Adrenal gland (tissue), 9 donors: ENCODE measurements at regions not wholly inside any gene's neighbourhood (a gene's known extent, or its start where the extent isn't known, plus 50 kb on each side); places are given as distances from the start of the nearest gene placed in this dataset.

Source experiments
- DNase-seq, 7 donors: peaks; one replicate each; pipeline ENCODE4 v3.0.0-alpha.2; 2019 to 2020
- H3K27ac ChIP-seq, 5 donors: fragments of 200-600 bp; sonication (generic) in 4 of 5; 1 replicate in 3 of 5; 2 replicates in 2 of 5; pipeline versions ENCODE4 v1.5.1 to v1.8.0; 2016 to 2020; ENCODE audit warnings: mild to moderate bottlenecking in 1 of 5
- H3K27me3 ChIP-seq: fragments of 200-600 bp; 2 replicates; pipeline ENCODE4 v1.8.0; 2021
- H3K36me3 ChIP-seq, 2 donors: fragments of 200-600 bp; replicated peaks in 1 of 2; 1 replicate in 1 of 2; 2 replicates in 1 of 2; pipeline versions ENCODE4 v1.5.1 to v1.8.0; 2018 to 2022
- H3K4me1 ChIP-seq, 2 donors: fragments of 200-600 bp; replicated peaks in 1 of 2; 1 replicate in 1 of 2; 2 replicates in 1 of 2; pipeline versions ENCODE4 v1.5.1 to v1.8.0; 2018 to 2021
- H3K4me3 ChIP-seq, 4 donors: fragments of 200-600 bp; sonication (generic) in 3 of 4; one replicate each; pipeline ENCODE4 v1.5.1; 2016 to 2018
- H3K9me3 ChIP-seq, 3 donors: fragments of 200-600 bp; sonication (generic) in 1 of 3; replicated peaks in 1 of 3; 1 replicate in 2 of 3; 2 replicates in 1 of 3; pipeline versions ENCODE4 v1.5.1 to v1.8.0; 2016 to 2021
- POLR2A ChIP-seq, 2 donors: fragments of 450-650 bp; IDR thresholded peaks; one replicate each; pipeline ENCODE4 v1.6.1; 2017; ENCODE audit warnings: antibody characterized with exemption in 2 of 2, mild to moderate bottlenecking in 2 of 2, moderate library complexity in 1 of 2
- WGBS, 4 donors: extraction: QIAGEN DNeasy Blood & Tissue Kit in 2 of 4; methylation state at CpG; one replicate each; pipeline versions ENCODE4 v1.1.5 to v1.1.7; 2013 to 2017; 5-methylcytosine and 5-hydroxymethylcytosine counted together
- intact Hi-C, 2 donors: fragments of 100-400 bp; cut with DNase I; formaldehyde crosslinking; loops; one replicate each; pipeline versions ENCODE4 v1.14.1 to v1.15.0; 2022 to 2023
- TF ChIP-seq, protein P1 (sequence below), 6 experiments: fragments of 450-650 bp in 4 of 6; fragments of 200-600 bp in 2 of 6; sonication (generic) in 1 of 6; IDR thresholded peaks; 1 replicate in 5 of 6; 2 replicates in 1 of 6; pipeline versions ENCODE4 v1.5.1 to v1.8.0; 2016 to 2021; ENCODE audit warnings: antibody characterized with exemption in 6 of 6, mild to moderate bottlenecking in 2 of 6, moderate library complexity in 1 of 6
- donor health status: healthy with polysubstance abuse.
- donor health status: Bipolar disorder and iron deficiency.
- donor health status: DM: yes; HTN: yes; CAD: no.
- donor health status: DM: no; HTN: no; CAD: no.
- donor health status: DM: no; HTN: no; CAD: no.

DNA sequence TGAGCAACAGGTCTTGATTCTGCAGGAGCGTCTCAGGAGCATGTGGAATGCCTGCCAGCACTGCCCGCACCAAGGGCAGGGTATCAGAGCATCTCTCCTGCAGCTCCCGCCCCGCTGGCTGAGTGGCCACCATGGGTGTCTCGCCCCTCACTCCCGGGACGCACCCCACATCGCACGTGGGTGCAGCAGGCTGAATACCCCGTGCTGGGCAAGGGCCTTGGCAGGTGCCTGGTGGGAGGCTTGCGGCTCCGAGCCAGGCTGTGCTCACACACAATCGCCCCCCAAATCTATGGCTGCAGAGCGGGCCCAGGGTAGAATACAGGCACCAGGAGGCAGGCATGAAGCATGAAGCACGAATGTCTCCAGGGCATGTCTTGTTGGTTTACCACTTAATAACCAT is 103.9 kb upstream of the TMEM132D start:
- DNase-seq, result no peak
- Histone ChIP-seq H3K4me1 (no peaks in the 10 kb centered on the region), H3K9me3 (no peaks in the 10 kb centered on the region), H3K27ac (no peak overlapping the region), H3K27me3 (no peaks in the 10 kb centered on the region), H3K4me3 (no peak overlapping the region), H3K36me3 (no peaks in the 10 kb centered on the region)
- TF ChIP-seq POLR2A (IDR thresholded peaks at IDR 0.05), result no peak
- TF ChIP-seq, protein P1, sequence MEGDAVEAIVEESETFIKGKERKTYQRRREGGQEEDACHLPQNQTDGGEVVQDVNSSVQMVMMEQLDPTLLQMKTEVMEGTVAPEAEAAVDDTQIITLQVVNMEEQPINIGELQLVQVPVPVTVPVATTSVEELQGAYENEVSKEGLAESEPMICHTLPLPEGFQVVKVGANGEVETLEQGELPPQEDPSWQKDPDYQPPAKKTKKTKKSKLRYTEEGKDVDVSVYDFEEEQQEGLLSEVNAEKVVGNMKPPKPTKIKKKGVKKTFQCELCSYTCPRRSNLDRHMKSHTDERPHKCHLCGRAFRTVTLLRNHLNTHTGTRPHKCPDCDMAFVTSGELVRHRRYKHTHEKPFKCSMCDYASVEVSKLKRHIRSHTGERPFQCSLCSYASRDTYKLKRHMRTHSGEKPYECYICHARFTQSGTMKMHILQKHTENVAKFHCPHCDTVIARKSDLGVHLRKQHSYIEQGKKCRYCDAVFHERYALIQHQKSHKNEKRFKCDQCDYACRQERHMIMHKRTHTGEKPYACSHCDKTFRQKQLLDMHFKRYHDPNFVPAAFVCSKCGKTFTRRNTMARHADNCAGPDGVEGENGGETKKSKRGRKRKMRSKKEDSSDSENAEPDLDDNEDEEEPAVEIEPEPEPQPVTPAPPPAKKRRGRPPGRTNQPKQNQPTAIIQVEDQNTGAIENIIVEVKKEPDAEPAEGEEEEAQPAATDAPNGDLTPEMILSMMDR (IDR thresholded peaks at IDR 0.05), result no peak
- 74 to 87% (median 84%) methylated on average over 14 to 15 of the region's 15 CpGs for WGBS, 4 donors
- intact Hi-C loops, result no loop called here

DNA sequence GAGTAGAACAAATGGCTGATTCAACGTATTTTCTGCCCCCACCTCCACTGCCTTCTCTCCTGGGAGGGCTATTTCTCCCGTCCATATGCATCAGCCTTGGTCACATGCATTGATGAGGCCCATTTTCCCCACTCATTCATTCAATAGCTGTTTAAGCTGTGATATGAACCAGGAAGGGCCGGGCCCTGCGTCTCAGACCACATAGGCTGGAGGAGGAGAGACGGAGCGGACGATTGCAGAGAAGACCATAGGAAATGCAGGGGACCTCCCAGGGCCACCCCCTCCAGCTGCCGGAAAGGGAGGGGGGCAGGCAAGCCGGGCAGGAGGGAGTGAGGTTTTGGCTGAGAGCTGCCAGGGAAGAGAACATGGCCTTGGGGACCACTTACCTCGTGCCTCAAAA is 104.4 kb upstream of the TMEM132D start:
- H3K4me1 ChIP-seq, result no peaks in the 10 kb centered on the region
- peaks cover 4% of the 10 kb centered on the region for H3K27me3 ChIP-seq
- no peak overlapping the region for H3K27ac ChIP-seq
- 42 to 63% (median 55%) methylated on average over 10 of the region's 10 CpGs for WGBS, 4 donors
- H3K36me3 ChIP-seq, result no peaks in the 10 kb centered on the region
- intact Hi-C loops, result no loop called here
- TF ChIP-seq POLR2A (IDR thresholded peaks at IDR 0.05), result no peak
- TF ChIP-seq, protein P1 (IDR thresholded peaks at IDR 0.05), result no peak
- DNase-seq, result no peak
- H3K9me3 ChIP-seq, result no peaks in the 10 kb centered on the region
- H3K4me3 ChIP-seq, result no peak overlapping the region

- TF ChIP-seq POLR2A (IDR thresholded peaks at IDR 0.05), result no peak
- TF ChIP-seq, protein P1 (IDR thresholded peaks at IDR 0.05), result no peak
- Histone ChIP-seq H3K4me1 (no peaks in the 10 kb centered on the region), H3K27me3 (peaks cover 11% of the 10 kb centered on the region), H3K27ac (no peak overlapping the region), H3K36me3 (no peaks in the 10 kb centered on the region), H3K9me3 (no peaks in the 10 kb centered on the region), H3K4me3 (no peak overlapping the region)
- no peak for DNase-seq
- intact Hi-C loops, result no loop called here
- WGBS, 4 donors, result 75 to 84% (median 77%) methylated on average over 11 to 16 of the region's 16 CpGs
These were observed 106.1 kb upstream of the TMEM132D start for GRCh38 chr12:130009961-130010360.

GRCh38 chr12:130011611-130012385 is 108.0 kb upstream of the TMEM132D start:
- Histone ChIP-seq H3K4me3 (no peak overlapping the region), H3K9me3 (no peaks in the 10 kb centered on the region), H3K36me3 (no peaks in the 10 kb centered on the region), H3K4me1 (no peaks in the 10 kb centered on the region), H3K27ac (no peak overlapping the region), H3K27me3 (peaks cover 17% of the 10 kb centered on the region)
- WGBS, 4 donors, result 72 to 81% (median 79%) methylated on average over 12 to 13 of the region's 13 CpGs
- DNase-seq, result no peak
- intact Hi-C loops, result no loop called here
- TF ChIP-seq POLR2A (IDR thresholded peaks at IDR 0.05), result no peak
- TF ChIP-seq, protein P1 (IDR thresholded peaks at IDR 0.05), result no peak
